Osteocyte (in vitro differentiated cells): ENCODE measurements at regions not wholly inside any gene's neighbourhood (a gene's known extent, or its start where the extent isn't known, plus 50 kb on each side); places are given as distances from the start of the nearest gene placed in this dataset.

Experiments used
- DNase-seq: peaks from one replicate; pipeline ENCODE4 v3.0.0; 2021; ENCODE audit warnings: mixed read lengths; ENCODE audit not compliant: unreplicated experiment; ENCODE audit errors: extremely low spot score
- H3K27ac Mint-ChIP-seq: one replicate; pipeline ENCODE4 v1.8.0; 2021; ENCODE audit warnings: mild to moderate bottlenecking, mixed read lengths; ENCODE audit not compliant: unreplicated experiment
- H3K27me3 Mint-ChIP-seq: one replicate; pipeline ENCODE4 v1.8.0; 2021; ENCODE audit warnings: mixed read lengths; ENCODE audit not compliant: unreplicated experiment
- H3K36me3 Mint-ChIP-seq: one replicate; pipeline ENCODE4 v1.8.0; 2021; ENCODE audit warnings: mixed read lengths; ENCODE audit not compliant: unreplicated experiment
- H3K4me1 Mint-ChIP-seq: one replicate; pipeline ENCODE4 v1.8.0; 2021; ENCODE audit warnings: mixed read lengths; ENCODE audit not compliant: unreplicated experiment
- H3K4me3 Mint-ChIP-seq: one replicate; pipeline ENCODE4 v1.8.0; 2021; ENCODE audit warnings: mild to moderate bottlenecking, moderate library complexity, mixed read lengths; ENCODE audit not compliant: unreplicated experiment
- H3K9me3 Mint-ChIP-seq: one replicate; pipeline ENCODE4 v1.8.0; 2021; ENCODE audit warnings: mixed read lengths; ENCODE audit not compliant: unreplicated experiment
- TF ChIP-seq, protein P1 (sequence below): fragments of 200-600 bp; sonication (generic); IDR thresholded peaks from 2 replicates; pipeline ENCODE4 v1.5.0; 2021; ENCODE audit warnings: antibody characterized with exemption, mild to moderate bottlenecking, moderate library complexity

DNA sequence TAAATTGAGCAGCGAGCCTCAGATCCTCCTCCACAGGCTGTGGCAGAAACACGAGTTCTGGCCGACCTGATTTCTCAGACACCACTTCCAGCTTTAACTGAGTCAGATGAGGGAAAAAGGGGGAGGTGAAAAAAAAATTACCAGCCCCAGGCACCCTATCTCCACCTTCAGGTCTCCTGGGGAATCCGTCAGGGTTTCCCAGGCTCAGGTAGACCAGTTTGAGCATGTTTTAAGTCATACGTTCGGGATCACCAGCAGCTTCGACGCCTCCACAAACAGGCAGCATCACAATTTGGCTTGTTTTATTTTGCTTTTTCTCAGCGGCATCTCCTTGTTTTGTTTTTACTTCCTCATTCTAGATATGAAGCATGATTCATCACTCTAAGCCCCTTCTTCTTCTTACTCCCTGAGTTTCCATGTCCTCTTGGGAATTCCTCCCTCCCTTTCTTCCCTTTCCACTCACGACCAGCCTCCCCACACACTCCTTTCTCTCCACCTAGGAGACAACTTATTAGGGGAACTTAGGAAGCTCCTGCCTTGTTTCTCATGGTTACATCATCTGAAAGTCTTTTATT is 190.1 kb downstream of the ZNF621 start:
- no peaks in the 10 kb centered on the region for H3K4me1 Mint-ChIP-seq
- no peak for DNase-seq
- no peak overlapping the region for H3K27ac Mint-ChIP-seq
- no peak overlapping the region for H3K4me3 Mint-ChIP-seq
- no peaks in the 10 kb centered on the region for H3K27me3 Mint-ChIP-seq
- no peaks in the 10 kb centered on the region for H3K36me3 Mint-ChIP-seq
- H3K9me3 Mint-ChIP-seq, result peaks cover 4% of the 10 kb centered on the region
- TF ChIP-seq, protein P1, sequence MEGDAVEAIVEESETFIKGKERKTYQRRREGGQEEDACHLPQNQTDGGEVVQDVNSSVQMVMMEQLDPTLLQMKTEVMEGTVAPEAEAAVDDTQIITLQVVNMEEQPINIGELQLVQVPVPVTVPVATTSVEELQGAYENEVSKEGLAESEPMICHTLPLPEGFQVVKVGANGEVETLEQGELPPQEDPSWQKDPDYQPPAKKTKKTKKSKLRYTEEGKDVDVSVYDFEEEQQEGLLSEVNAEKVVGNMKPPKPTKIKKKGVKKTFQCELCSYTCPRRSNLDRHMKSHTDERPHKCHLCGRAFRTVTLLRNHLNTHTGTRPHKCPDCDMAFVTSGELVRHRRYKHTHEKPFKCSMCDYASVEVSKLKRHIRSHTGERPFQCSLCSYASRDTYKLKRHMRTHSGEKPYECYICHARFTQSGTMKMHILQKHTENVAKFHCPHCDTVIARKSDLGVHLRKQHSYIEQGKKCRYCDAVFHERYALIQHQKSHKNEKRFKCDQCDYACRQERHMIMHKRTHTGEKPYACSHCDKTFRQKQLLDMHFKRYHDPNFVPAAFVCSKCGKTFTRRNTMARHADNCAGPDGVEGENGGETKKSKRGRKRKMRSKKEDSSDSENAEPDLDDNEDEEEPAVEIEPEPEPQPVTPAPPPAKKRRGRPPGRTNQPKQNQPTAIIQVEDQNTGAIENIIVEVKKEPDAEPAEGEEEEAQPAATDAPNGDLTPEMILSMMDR, result no peak

DNA sequence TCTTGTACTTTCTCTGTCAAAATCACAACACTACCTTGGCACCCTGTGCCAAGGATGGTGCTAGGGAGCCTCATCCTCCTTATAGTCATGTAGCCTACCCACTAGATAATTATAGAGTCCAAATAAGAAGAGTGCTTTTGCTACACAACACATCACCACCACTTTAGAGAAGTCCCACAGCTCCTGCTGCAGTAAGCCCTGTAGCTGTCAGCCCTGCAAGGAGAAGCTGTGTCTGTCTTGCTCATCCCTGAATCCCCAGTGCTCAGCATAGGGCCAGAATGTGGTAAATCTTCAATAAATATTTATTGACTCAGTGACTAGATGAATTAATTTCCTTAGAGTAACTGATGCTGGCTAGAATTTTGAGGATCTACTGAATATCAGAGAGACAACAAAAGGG is 190.8 kb downstream of the ZNF621 start:
- H3K27me3 Mint-ChIP-seq, result no peaks in the 10 kb centered on the region
- no peak overlapping the region for H3K4me3 Mint-ChIP-seq
- H3K27ac Mint-ChIP-seq, result no peak overlapping the region
- TF ChIP-seq, protein P1, result no peak
- peaks cover 4% of the 10 kb centered on the region for H3K9me3 Mint-ChIP-seq
- no peaks in the 10 kb centered on the region for H3K4me1 Mint-ChIP-seq
- H3K36me3 Mint-ChIP-seq, result no peaks in the 10 kb centered on the region
- DNase-seq, result no peak

DNA sequence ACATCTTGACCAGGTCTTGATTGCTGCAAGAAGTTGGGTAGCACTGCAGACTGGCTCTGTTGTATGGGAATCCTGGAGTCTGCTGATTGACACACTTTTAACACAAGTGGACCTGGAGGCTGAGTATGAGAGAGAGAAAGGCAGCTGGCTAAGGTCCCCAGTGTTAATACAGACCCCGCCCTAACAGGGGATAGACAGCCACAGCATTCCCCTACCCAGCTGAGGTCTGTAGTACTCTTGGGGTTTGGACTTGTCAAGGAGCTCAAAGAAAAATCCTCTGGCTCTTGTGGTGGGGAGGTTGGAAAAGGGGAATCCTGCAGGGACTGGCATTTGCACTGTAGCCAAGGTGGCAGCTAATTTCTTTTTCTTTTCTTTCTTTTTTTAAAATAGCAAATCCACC is 192.7 kb downstream of the ZNF621 start:
- TF ChIP-seq, protein P1, result no peak
- Mint-ChIP-seq H3K27ac (no peak overlapping the region), H3K4me1 (no peaks in the 10 kb centered on the region), H3K27me3 (no peaks in the 10 kb centered on the region), H3K4me3 (no peak overlapping the region), H3K36me3 (no peaks in the 10 kb centered on the region), H3K9me3 (no peaks in the 10 kb centered on the region)
- no peak for DNase-seq

DNA sequence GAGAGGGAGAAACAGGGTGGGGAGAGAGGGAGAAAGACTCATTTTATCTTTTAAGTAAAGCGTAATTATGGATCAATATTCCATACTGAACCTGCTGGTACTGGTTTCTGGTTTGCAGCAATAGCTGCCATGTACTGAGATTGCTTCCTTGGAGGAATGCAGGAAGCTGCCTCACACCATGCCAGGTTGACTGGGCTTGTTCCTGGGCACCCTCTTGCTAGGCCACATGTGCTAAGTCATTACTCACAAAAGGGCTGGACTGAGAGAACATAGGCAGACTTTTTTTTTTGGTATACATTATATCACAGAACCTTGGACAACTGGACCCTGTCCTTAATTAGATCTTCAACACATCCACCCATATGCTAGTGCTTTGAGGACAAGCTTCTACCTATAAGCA is 193.4 kb downstream of the ZNF621 start:
- H3K9me3 Mint-ChIP-seq, result no peaks in the 10 kb centered on the region

DNA sequence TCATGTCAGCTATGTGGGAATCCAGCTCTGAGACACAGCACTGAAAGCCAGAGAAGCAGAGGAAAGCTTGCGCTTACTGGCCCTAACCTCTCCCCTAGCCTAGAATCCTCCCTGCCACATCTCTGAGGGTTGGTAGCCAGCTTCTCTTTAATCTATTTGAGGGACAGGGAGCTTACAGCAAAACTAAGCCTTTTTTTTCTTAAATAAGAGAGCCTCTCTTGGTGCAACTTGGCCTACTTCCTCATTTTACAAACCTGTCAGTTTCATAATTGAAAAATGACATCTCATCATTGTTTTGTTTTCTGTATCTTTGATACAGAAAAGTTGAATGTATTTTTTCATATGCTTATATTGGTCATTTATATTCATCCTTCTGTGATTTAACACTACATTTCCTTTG is 193.9 kb downstream of the ZNF621 start:
- Mint-ChIP-seq H3K27ac (no peak overlapping the region), H3K36me3 (no peaks in the 10 kb centered on the region), H3K9me3 (no peaks in the 10 kb centered on the region), H3K4me3 (no peak overlapping the region), H3K27me3 (no peaks in the 10 kb centered on the region), H3K4me1 (no peaks in the 10 kb centered on the region)
- TF ChIP-seq, protein P1, result no peak
- DNase-seq, result no peak

More for the DNA sequence above, 193.4 kb downstream of the ZNF621 start:
- Mint-ChIP-seq H3K27ac (no peak overlapping the region), H3K36me3 (no peaks in the 10 kb centered on the region), H3K27me3 (no peaks in the 10 kb centered on the region), H3K4me1 (no peaks in the 10 kb centered on the region), H3K4me3 (no peak overlapping the region)
- no peak for DNase-seq
- TF ChIP-seq, protein P1, result no peak
